Aorta (tissue), 5 donors: ENCODE measurements at regions not wholly inside any gene's neighbourhood (a gene's known extent, or its start where the extent isn't known, plus 50 kb on each side); places are given as distances from the start of the nearest gene placed in this dataset.
A peak's percentile ranks its signal among the peaks of the same experiment; 100 is the strongest.

Source experiments
- ATAC-seq: fragments of 200-7000 bp; cut with Tn5 transposase; one replicate; pipeline ENCODE4 v1.9.1; 2022; ENCODE audit warnings: moderate library complexity; ENCODE audit not compliant: low FRiP score
- DNase-seq, 2 donors: peaks; one replicate each; pipeline ENCODE4 v3.0.0-alpha.2; 2020
- H3K27ac ChIP-seq, 2 donors: one replicate each; pipeline ENCODE4 v1.5.1; 2013; ENCODE audit warnings: low read length in 2 of 2, mild to moderate bottlenecking in 2 of 2, moderate library complexity in 2 of 2, control low read depth in 1 of 2, inconsistent platforms in 1 of 2, low read depth in 1 of 2
- H3K27me3 ChIP-seq, 2 donors: one replicate each; pipeline ENCODE4 v1.6.1; 2013; ENCODE audit warnings: control low read depth in 1 of 2, low read length in 1 of 2, mild to moderate bottlenecking in 1 of 2, moderate library complexity in 1 of 2; ENCODE audit not compliant: insufficient read depth in 2 of 2, control insufficient read depth in 1 of 2
- H3K36me3 ChIP-seq, 2 donors: one replicate each; pipeline ENCODE4 v1.6.1; 2013; ENCODE audit warnings: control low read depth in 1 of 2, low read length in 1 of 2, mild to moderate bottlenecking in 1 of 2; ENCODE audit not compliant: insufficient read depth in 2 of 2, control insufficient read depth in 1 of 2
- H3K4me1 ChIP-seq, 2 donors: one replicate each; pipeline ENCODE4 v1.6.1; 2013; ENCODE audit warnings: low read length in 2 of 2, control low read depth in 1 of 2, mild to moderate bottlenecking in 1 of 2, moderate library complexity in 1 of 2; ENCODE audit not compliant: insufficient read depth in 2 of 2, control insufficient read depth in 1 of 2
- H3K4me3 ChIP-seq, 2 donors: one replicate each; pipeline ENCODE4 v1.5.1; 2013; ENCODE audit warnings: low read length in 2 of 2, control low read depth in 1 of 2, mild to moderate bottlenecking in 1 of 2
- H3K9me3 ChIP-seq: one replicate; pipeline ENCODE4 v1.6.1; 2013; ENCODE audit warnings: mild to moderate bottlenecking, low read length; ENCODE audit not compliant: control insufficient read depth
- WGBS, 2 donors: extraction: QIAGEN DNeasy Blood & Tissue Kit; methylation state at CpG; one replicate each; pipeline ENCODE4 v1.1.7; 2013; 5-methylcytosine and 5-hydroxymethylcytosine counted together
- intact Hi-C, 2 donors: fragments of 100-400 bp; cut with DNase I; formaldehyde crosslinking; loops; one replicate each; pipeline versions ENCODE4 v1.14.2 to v1.15.0; 2022
- donor health status: healthy with polysubstance abuse.
- donor health status: Bipolar disorder and iron deficiency.
- donor health status: DM: no; HTN: no; CAD: no.
- donor health status: DM: no; HTN: no; CAD: no.
- donor health status: DM: yes; HTN: yes; CAD: no.

GRCh38 chr17:14752011-14752410 is 451.1 kb downstream of the HS3ST3B1 start:
- Histone ChIP-seq H3K4me1 (no peaks in the 10 kb centered on the region), H3K27me3 (peaks cover 0 to 2% of the 10 kb centered on the region in 2 donors), H3K4me3 (no peak overlapping the region), H3K27ac (no peak overlapping the region), H3K36me3 (no peaks in the 10 kb centered on the region), H3K9me3 (no peaks in the 10 kb centered on the region)
- WGBS, 2 donors, result 71 to 81% methylated on average over 2 of the region's 2 CpGs
- DNase-seq (no peak), ATAC-seq (no peak)
- intact Hi-C loops, result loop anchor here in 1 of 2 donors (10.0 kb wide), 1 partner anchor 73 kb away; no protein-coding TSS in a partner anchor

GRCh38 chr17:14750866-14751265 is 450.0 kb downstream of the HS3ST3B1 start:
- 82 to 89% methylated on average over 5 of the region's 5 CpGs for WGBS, 2 donors

GRCh38 chr17:14749269-14749668 is 448.4 kb downstream of the HS3ST3B1 start:
- 81 to 88% methylated on average over 4 of the region's 4 CpGs for WGBS, 2 donors
- H3K36me3 ChIP-seq, result no peaks in the 10 kb centered on the region

More at GRCh38 chr17:14750866-14751265, 450.0 kb downstream of the HS3ST3B1 start:
- Histone ChIP-seq H3K4me1 (no peaks in the 10 kb centered on the region), H3K36me3 (no peaks in the 10 kb centered on the region), H3K9me3 (no peaks in the 10 kb centered on the region), H3K4me3 (no peak overlapping the region), H3K27me3 (peaks cover 0 to 2% of the 10 kb centered on the region in 2 donors), H3K27ac (no peak overlapping the region)
- ATAC-seq, result no peak
- no peak for DNase-seq
- intact Hi-C loops, result loop anchor here in 1 of 2 donors (10.0 kb wide), 1 partner anchor 74 kb away; no protein-coding TSS in a partner anchor

GRCh38 chr17:14748036-14748710 is 447.3 kb downstream of the HS3ST3B1 start:
- Histone ChIP-seq H3K4me3 (no peak overlapping the region), H3K36me3 (no peaks in the 10 kb centered on the region), H3K9me3 (no peaks in the 10 kb centered on the region), H3K27me3 (peaks cover 0 to 2% of the 10 kb centered on the region in 2 donors), H3K4me1 (no peaks in the 10 kb centered on the region), H3K27ac (no peak overlapping the region)
- no peak for DNase-seq
- peak; percentile 48 for ATAC-seq
- 86 to 91% methylated on average over 12 of the region's 12 CpGs for WGBS, 2 donors
- intact Hi-C loops, result no loop called here

More at GRCh38 chr17:14749269-14749668, 448.4 kb downstream of the HS3ST3B1 start:
- Histone ChIP-seq H3K4me3 (no peak overlapping the region), H3K27ac (no peak overlapping the region), H3K9me3 (no peaks in the 10 kb centered on the region), H3K4me1 (no peaks in the 10 kb centered on the region), H3K27me3 (peaks cover 0 to 2% of the 10 kb centered on the region in 2 donors)
- DNase-seq (no peak), ATAC-seq (no peak)
- intact Hi-C loops, result no loop called here

GRCh38 chr17:14747603-14747950 is 446.7 kb downstream of the HS3ST3B1 start:
- no peak for DNase-seq
- H3K27ac ChIP-seq, result no peak overlapping the region

GRCh38 chr17:14746822-14747602 is 446.1 kb downstream of the HS3ST3B1 start:
- no peak for ATAC-seq
- Histone ChIP-seq H3K9me3 (no peaks in the 10 kb centered on the region), H3K4me3 (no peak overlapping the region), H3K4me1 (no peaks in the 10 kb centered on the region), H3K36me3 (no peaks in the 10 kb centered on the region), H3K27ac (no peak overlapping the region), H3K27me3 (peaks cover 0 to 2% of the 10 kb centered on the region in 2 donors)
- DNase-seq, result no peak
- intact Hi-C loops, result no loop called here
- 68 to 69% methylated on average over 8 of the region's 8 CpGs for WGBS, 2 donors

More at GRCh38 chr17:14747603-14747950, 446.7 kb downstream of the HS3ST3B1 start:
- WGBS, 2 donors, result 77 to 81% methylated on average over 5 of the region's 5 CpGs
- intact Hi-C loops, result no loop called here
- Histone ChIP-seq H3K9me3 (no peaks in the 10 kb centered on the region), H3K4me1 (no peaks in the 10 kb centered on the region), H3K4me3 (no peak overlapping the region), H3K27me3 (peaks cover 0 to 2% of the 10 kb centered on the region in 2 donors), H3K36me3 (no peaks in the 10 kb centered on the region)
- ATAC-seq, result no peak

- H3K27ac ChIP-seq, result no peak overlapping the region
- intact Hi-C loops, result no loop called here
- no peaks in the 10 kb centered on the region for H3K36me3 ChIP-seq
- H3K4me1 ChIP-seq, result no peaks in the 10 kb centered on the region
- WGBS, 2 donors, result 90 to 92% methylated on average over 1 of the region's 1 CpG
- H3K4me3 ChIP-seq, result no peak overlapping the region
- peaks cover 0 to 2% of the 10 kb centered on the region in 2 donors for H3K27me3 ChIP-seq
- no peak for ATAC-seq
- DNase-seq, result no peak
- no peaks in the 10 kb centered on the region for H3K9me3 ChIP-seq
Measured at GRCh38 chr17:14745541-14745940, 444.7 kb downstream of the HS3ST3B1 start.

- Histone ChIP-seq H3K9me3 (no peaks in the 10 kb centered on the region), H3K36me3 (no peaks in the 10 kb centered on the region), H3K4me3 (no peak overlapping the region), H3K27me3 (peaks cover 0 to 2% of the 10 kb centered on the region in 2 donors), H3K27ac (no peak overlapping the region), H3K4me1 (no peaks in the 10 kb centered on the region)
- DNase-seq (no peak), ATAC-seq (no peak)
- 80 to 82% methylated on average over 4 of the region's 4 CpGs for WGBS, 2 donors
- intact Hi-C loops, result no loop called here
Measured at GRCh38 chr17:14744761-14745473, 444.0 kb downstream of the HS3ST3B1 start.
